CD4-positive, alpha-beta T cell treated with Interferon gamma for 1 hour (primary cell): ENCODE measurements at regions not wholly inside any gene's neighbourhood (a gene's known extent, or its start where the extent isn't known, plus 50 kb on each side); places are given as distances from the start of the nearest gene placed in this dataset.
"Not testable (repeated sequence)": the region's sequence is repeated elsewhere in the genome, so short reads cannot be mapped to it uniquely, and the experiment has no call there.

ENCODE experiments used
- DNase-seq: peaks from one replicate; pipeline ENCODE4 v3.0.0-alpha.2; 2020

DNA sequence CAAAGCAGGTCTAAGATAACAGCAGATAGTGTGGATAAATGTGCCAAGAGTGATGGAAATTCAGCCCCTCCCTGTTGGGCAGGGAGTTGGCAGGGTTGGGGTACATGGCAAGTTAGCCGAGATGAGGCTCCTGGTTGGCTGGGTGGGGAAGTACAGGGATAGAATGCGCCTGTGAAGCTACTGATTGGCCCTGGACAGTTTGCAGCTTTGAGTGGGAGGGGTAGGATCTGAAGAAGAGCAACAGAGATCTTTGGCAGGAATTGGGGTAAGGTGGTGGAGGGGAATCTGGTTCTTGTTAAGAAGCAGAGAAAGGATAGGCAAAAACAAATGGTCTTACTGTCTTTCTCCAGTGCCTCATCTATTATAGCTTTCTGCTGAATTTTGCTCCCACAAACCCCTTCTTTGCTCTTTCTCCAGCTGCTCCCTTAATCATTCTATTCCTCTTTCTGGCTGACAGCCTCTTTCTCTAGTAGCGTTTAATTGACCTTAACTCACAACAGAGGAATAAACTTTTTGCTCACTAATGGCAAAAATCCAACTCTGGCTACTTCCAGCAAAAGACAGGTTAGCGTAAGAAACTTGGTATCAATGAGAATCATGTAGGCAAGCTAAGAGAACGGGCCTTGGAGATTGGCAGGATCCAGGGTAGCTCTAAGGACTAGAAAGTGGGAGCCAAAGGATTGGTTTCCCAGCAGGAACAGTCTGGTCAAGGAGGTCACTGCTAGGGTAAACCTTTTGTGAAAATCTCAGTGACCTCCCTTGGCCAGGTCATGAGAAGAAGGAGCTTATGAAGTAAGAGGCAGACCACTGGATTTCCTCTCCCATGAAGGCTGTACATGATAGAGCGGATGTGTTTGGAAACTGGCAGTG lies 86.3 kb upstream of the CARMIL1 start:
- DNase-seq: no peak

DNA sequence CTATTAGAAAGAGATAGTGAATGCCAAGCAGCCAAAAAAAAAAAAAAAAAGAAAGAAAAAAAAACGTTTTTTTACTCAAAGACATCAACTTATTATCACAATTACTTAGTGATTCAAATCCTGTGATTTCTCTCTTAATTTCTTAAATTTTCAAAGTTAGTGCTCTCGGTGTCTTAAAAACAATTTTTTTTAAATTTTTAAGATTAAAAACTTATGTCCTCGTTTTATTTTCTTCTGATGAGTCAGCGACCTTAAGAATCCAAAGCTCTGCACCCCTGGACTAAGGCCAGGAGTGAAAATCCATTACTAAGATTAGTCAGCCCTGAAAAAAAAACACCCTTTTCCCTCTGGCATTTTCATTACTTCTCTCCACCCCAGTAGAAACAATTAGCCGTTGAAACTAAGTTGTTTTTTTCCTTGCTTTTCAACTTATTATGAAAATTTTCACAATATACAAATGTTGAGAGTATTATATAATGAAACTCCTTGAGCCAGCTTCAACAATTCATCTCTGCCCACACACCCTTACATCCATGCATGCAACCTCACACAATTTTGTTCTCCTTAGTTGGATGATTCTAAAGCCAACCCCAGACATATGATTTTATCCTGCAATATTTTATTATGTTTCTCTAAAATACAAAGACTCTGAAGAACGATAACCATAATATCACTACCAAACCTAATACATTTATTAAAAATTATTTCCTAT lies 85.6 kb upstream of the CARMIL1 start:
- no peak for DNase-seq

DNA sequence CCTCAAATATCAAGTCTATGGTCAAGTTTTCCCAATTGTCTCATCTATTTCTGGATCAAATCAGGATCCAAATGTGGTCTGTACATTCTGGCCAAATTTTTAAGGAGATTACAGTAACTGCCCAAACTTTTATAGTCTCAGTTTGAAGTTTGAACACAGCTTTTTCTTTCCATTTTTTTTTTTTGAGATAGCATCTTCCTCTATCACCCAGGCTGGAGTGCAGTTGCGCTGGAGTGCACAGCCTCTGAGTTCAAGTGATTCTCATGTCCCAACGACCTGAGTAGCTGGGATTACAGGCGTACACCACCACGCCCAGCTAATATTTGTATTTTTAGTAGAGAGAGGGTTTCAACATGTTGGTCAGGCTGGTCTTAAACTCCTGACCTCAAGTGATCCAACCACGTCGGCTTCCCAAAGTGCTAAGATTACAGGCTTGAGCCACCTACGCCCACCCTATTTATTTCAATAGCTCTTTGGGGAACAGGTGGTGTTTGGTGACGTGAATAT lies 84.9 kb upstream of the CARMIL1 start:
- no peak for DNase-seq

- no peak for DNase-seq
Measured at GRCh38 chr6:25196464-25196863, 82.7 kb upstream of the CARMIL1 start.

GRCh38 chr6:25197111-25197510 lies 82.1 kb upstream of the CARMIL1 start:
- no peak for DNase-seq

GRCh38 chr6:25199544-25199943 lies 79.6 kb upstream of the CARMIL1 start:
- DNase-seq: no peak

DNA sequence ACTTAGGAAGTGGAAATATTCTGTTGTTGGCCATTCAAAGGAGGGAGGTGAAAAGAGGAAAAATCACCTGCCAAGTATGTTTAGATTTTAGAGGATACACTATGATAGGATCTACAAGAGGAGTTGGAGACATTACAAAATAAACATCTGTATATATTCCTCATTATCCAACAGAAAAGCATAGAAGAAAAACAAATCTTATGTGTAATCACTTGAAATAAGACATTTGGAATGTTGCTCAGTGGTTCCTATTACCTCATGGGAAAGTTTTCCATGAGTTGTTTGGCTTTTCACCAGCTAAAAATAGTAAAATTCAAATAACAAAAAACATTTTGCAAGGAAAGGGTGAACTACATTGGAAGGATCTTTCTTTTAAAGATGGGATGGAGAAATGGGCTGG lies 76.7 kb upstream of the CARMIL1 start:
- no peak for DNase-seq

- no peak for DNase-seq
Measured at GRCh38 chr6:25205629-25206028, 73.5 kb upstream of the CARMIL1 start.

GRCh38 chr6:25207453-25208155 lies 71.6 kb upstream of the CARMIL1 start:
- DNase-seq: not testable (repeated sequence)

- DNase-seq: no peak
Measured at GRCh38 chr6:25215881-25216280, 63.3 kb upstream of the CARMIL1 start.

DNA sequence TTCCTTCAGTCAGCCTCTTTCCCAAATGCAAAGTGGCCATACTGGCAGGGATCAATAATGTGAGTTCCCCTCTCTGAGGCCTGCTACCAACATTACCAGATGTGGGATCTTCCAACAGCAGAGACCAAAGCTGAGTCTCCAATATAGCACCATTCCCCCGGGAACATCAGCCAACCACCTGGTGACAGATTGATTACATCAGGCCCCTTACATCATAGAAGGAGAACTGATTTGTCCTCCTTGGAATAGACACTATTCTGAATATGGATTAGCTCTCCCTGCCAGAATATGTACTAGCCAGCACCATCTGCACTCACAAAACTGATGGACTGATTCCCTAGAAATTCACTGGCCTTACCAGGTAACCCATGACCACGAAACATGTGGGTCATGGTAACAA lies 61.9 kb upstream of the CARMIL1 start:
- DNase-seq: no peak

DNA sequence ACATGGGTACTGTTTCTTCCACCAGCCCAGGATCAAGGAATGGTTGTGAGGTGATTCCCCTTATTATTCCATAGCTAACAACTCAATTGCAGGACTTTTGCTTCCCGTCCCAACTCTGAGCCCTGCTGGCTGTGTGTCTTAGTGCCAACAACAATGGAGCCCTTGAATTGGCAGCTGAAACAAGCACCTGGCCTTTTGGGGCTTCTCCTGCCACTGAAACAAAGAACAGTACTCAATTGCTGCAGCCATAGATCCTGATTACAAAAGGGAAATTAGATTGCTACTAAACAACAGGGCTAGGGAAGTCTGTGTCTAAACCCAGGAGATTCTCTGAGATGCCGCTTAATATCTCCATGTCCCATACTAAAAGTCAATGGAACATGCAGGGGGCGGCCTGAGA lies 61.3 kb upstream of the CARMIL1 start:
- no peak for DNase-seq

DNA sequence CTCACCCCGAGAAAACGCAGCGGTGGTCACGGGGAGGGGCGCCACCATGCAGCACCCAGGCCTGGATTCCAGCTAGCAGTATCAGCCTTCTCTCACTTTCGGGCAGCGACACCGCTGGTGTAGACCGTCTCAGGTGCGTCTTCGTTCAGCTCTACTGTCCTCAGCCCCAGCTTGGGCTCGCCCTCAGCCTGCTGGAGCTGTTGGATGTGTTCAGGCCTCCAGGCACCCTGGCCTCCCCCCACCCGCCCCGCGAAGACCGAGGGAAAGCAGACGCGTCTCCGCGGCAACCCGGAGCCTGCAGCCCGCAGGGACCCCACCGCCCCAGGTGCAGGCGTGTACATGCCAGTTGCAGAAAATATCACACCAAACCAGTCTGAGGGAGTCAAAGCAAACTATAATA lies 60.8 kb upstream of the CARMIL1 start:
- DNase-seq: no peak

DNA sequence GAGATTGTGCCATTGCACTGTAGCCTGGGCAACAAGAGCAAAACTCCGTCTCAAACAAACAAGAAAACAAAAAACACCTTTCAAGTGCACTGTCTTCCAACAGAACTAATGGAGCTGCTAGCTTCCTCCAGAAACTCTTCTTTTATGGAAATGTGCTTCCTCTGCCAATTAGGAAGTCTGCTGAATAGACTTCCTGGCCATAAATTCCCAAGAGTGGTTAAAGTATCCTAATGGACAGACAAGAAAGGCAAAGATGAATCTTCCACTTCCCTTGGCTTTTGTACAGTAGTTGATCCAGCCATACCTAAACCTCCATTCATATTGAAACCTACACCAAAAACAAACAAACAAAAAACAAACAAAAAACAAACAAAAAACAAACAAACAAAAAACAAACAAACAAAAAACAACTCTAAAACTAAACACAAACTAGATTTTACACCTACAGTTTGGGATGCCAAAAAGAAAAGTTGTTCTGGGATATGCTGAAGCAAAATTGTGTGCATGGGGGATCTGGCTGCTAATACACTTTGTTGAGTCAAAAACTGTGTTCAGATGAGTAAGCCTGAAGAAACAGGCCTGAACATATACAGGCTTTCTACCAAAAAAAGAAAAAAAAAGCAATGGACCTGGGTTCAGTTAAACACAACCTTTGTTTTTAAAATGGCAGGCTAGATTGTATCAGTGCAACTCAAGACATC lies 59.8 kb upstream of the CARMIL1 start:
- DNase-seq: no peak

- DNase-seq: no peak
Measured at GRCh38 chr6:25219917-25220278, 59.3 kb upstream of the CARMIL1 start.

- DNase-seq: no peak
Measured at GRCh38 chr6:25220857-25221256, 58.3 kb upstream of the CARMIL1 start.

DNA sequence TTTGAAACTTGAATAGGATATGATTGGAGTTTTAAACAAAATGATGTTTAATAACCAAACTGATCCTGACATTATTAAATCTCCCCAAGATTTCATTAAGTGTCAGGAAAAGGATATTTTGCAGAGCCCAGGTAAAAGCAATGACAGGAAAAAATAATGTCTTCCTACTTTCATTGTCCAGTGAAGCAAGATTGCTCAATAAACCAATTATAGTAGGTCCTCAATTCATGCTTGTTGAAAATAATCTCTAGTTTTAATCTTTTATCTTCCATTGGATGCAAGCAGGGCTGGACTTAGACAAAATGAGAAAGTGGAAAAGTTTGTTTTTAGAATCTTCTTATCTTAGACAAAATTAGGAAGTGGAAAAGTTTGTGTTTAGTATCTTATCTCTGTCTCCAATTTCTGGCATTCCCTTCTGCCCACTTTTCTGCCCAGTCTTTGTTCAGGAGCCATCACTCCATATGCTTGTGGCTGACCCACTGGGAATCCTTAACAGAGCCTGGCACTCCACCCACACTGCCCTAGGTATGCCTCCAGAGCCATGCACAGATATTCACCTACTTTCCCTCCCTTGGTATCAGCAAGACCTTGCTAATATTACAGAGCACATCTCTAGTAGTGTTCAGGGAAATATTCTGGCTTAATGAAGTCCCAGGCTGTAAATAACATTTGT lies 57.0 kb upstream of the CARMIL1 start:
- DNase-seq: no peak

DNA sequence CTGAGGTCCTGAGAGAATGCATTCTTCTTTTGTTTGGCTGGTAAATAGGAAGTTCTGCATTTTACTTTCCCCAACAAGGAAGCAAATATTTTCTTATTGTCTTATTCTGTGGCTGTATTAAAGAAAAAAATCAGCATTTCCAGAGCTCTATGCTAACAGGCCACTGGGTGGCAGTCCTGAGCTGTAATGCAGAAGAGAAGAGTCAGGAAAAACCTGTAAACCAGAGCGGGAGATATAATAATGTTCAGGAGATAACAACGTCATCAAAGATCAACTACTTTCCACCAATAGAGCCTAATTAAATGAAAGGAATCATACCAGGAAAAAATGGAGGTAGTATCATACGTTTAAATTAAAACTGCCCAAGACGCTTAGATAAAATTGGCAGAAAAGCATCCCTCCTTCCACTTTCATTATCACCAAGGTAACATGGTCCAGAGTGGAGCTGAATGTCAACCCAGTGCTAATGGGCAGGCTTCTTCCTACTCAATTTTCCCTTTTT lies 55.6 kb upstream of the CARMIL1 start:
- peak; percentile 45 for DNase-seq

DNA sequence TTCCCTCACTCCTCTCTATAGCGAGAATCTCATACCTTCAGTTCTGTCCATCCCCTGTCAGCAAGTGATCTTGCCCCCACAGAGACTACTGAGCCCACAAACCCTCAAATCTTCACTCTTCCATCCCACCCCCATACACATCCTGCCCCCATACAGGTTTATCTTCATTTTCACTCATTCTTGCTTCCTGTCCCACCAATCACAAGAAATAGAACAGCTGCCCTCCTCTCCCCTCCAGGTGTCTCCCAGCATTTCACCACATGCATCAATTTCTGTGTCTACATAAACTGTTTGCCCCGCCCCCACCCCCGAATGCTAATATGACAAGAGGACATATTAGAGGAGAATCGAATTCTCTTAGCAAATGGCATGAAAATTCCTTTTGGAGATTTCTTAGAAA lies 54.9 kb upstream of the CARMIL1 start:
- DNase-seq: no peak

- DNase-seq: no peak
Measured at GRCh38 chr6:25227854-25228253, 51.3 kb upstream of the CARMIL1 start.
